ENCODE measurements at regions not wholly inside any gene's neighbourhood (a gene's known extent, or its start where the extent isn't known, plus 50 kb on each side); places are given as distances from the start of the nearest gene placed in this dataset.

GRCh38 chr9:129458663-129459546, 162.0 kb downstream of the C9orf50 start:
- TF ChIP-seq POLR2A (IDR thresholded peaks at IDR 0.05) (no peak), CTCF (IDR thresholded peaks at IDR 0.05) (no peak)
